IMR-90 (cell line): ENCODE measurements at regions not wholly inside any gene's neighbourhood (a gene's known extent, or its start where the extent isn't known, plus 50 kb on each side); places are given as distances from the start of the nearest gene placed in this dataset.

ENCODE experiments used
- ATAC-seq: fragments of 200-7000 bp; cut with Tn5 transposase; 2 replicates; pipeline ENCODE4 v1.9.1; 2020; ENCODE audit warnings: low read depth, mild to moderate bottlenecking, moderate library complexity
- BruUV-seq: library from RNA; stranded (reverse); fragments of 400-500 nt; replicated peaks from 2 replicates; lab custom pipeline; 2021; lab: Mats Ljungman, UMichigan
- CTCF ChIA-PET: fragments of 300-600 bp; formaldehyde crosslinking; extraction: SDS; loops from one replicate; lab custom pipeline; 2021; ENCODE audit warnings: antibody characterized with exemption; lab: Yijun Ruan, JAX
- POLR2A ChIA-PET: fragments of 300-600 bp; sonication (Branson Sonifier 250); formaldehyde crosslinking; loops from one replicate; lab custom pipeline; 2022; ENCODE audit warnings: antibody characterized with exemption; ENCODE audit not compliant: unreplicated experiment; lab: Charles Lee
- DNase-seq: peaks from one replicate; pipeline ENCODE4 v3.0.0; 2013
- H2AFZ ChIP-seq: replicated peaks from 2 replicates; pipeline ENCODE3; 2013; ENCODE audit warnings: low read length, mild to moderate bottlenecking; ENCODE audit not compliant: poor library complexity
- H2AK5ac ChIP-seq: 2 replicates; pipeline ENCODE4 v1.6.1; 2013; ENCODE audit warnings: low read depth, low read length, inconsistent platforms
- H2AK9ac ChIP-seq: replicated peaks from 2 replicates; pipeline ENCODE3; 2013; ENCODE audit warnings: mild to moderate bottlenecking, low read depth, low read length, moderate library complexity; ENCODE audit not compliant: poor library complexity
- H2BK120ac ChIP-seq: 2 replicates; pipeline ENCODE4 v1.6.1; 2013; ENCODE audit warnings: low read depth, low read length, inconsistent platforms
- H2BK15ac ChIP-seq: 3 replicates; pipeline ENCODE4 v1.6.1; 2013; ENCODE audit warnings: low read depth, low read length, inconsistent platforms
- H2BK20ac ChIP-seq: 2 replicates; pipeline ENCODE4 v1.6.1; 2013; ENCODE audit warnings: low read depth, mild to moderate bottlenecking, inconsistent platforms, low read length, moderate library complexity
- H2BK5ac ChIP-seq: 2 replicates; pipeline ENCODE4 v1.6.1; 2013; ENCODE audit warnings: mild to moderate bottlenecking, low read depth, low read length, inconsistent platforms; ENCODE audit not compliant: poor library complexity, severe bottlenecking
- H3K14ac ChIP-seq: replicated peaks from 2 replicates; pipeline ENCODE4 v1.6.1; 2013; ENCODE audit warnings: low read depth, low read length, inconsistent platforms
- H3K18ac ChIP-seq: 2 replicates; pipeline ENCODE4 v1.6.1; 2013; ENCODE audit warnings: low read depth, low read length, control low read depth
- H3K23ac ChIP-seq: 2 replicates; pipeline ENCODE4 v1.6.1; 2013; ENCODE audit warnings: low read depth, low read length, inconsistent platforms
- H3K27ac ChIP-seq: 2 replicates; pipeline ENCODE4 v1.5.1; 2013; ENCODE audit warnings: mild to moderate bottlenecking, control low read depth, low read length; ENCODE audit not compliant: insufficient read depth
- H3K27me3 ChIP-seq: 2 replicates; pipeline ENCODE4 v1.6.1; 2013; ENCODE audit warnings: low read length; ENCODE audit not compliant: control insufficient read depth, insufficient read depth
- H3K36me3 ChIP-seq: 2 replicates; pipeline ENCODE4 v1.6.1; 2013; ENCODE audit warnings: low read length, mixed read lengths; ENCODE audit not compliant: control insufficient read depth, insufficient read depth
- H3K4ac ChIP-seq: 2 replicates; pipeline ENCODE4 v1.6.1; 2013; ENCODE audit warnings: low read depth, low read length, inconsistent platforms
- H3K4me1 ChIP-seq: 2 replicates; pipeline ENCODE4 v1.6.1; 2013; ENCODE audit warnings: low read length, mixed read lengths; ENCODE audit not compliant: control insufficient read depth, insufficient read depth
- H3K4me2 ChIP-seq: 2 replicates; pipeline ENCODE4 v1.6.1; 2013; ENCODE audit warnings: low read depth, mild to moderate bottlenecking, control low read depth, low read length, moderate library complexity
- H3K4me3 ChIP-seq: 2 replicates; pipeline ENCODE4 v1.5.1; 2013; ENCODE audit warnings: low read depth, mild to moderate bottlenecking, control low read depth, low read length, moderate library complexity; ENCODE audit not compliant: insufficient read depth
- H3K56ac ChIP-seq: 2 replicates; pipeline ENCODE4 v1.6.1; 2013; ENCODE audit warnings: low read length, inconsistent platforms; ENCODE audit not compliant: insufficient read depth; ENCODE audit errors: extremely low read depth
- H3K79me1 ChIP-seq, 2 experiments: 2 replicates each; pipeline ENCODE4 v1.6.1; 2013; ENCODE audit warnings: low read length in 2 of 2, inconsistent platforms in 1 of 2, low read depth in 1 of 2
- H3K9ac ChIP-seq: 2 replicates; pipeline ENCODE4 v1.6.1; 2013; ENCODE audit warnings: low read depth, low read length, control low read depth
- H3K9me1 ChIP-seq: 2 replicates; pipeline ENCODE4 v1.6.1; 2013; ENCODE audit warnings: low read length, inconsistent platforms; ENCODE audit not compliant: insufficient read depth
- H3K9me3 ChIP-seq: 2 replicates; pipeline ENCODE4 v1.6.1; 2013; ENCODE audit warnings: low read length; ENCODE audit not compliant: control insufficient read depth, insufficient read depth
- H4K20me1 ChIP-seq: 2 replicates; pipeline ENCODE4 v1.6.1; 2013; ENCODE audit warnings: low read length, inconsistent platforms; ENCODE audit not compliant: insufficient read depth
- H4K5ac ChIP-seq: 2 replicates; pipeline ENCODE4 v1.6.1; 2013; ENCODE audit warnings: mild to moderate bottlenecking, low read depth, low read length, control low read depth
- H4K8ac ChIP-seq, 2 experiments: 2 replicates each; pipeline ENCODE4 v1.6.1; 2013; ENCODE audit warnings: low read depth in 2 of 2, low read length in 2 of 2, control low read depth in 1 of 2, inconsistent platforms in 1 of 2
- H4K91ac ChIP-seq: 2 replicates; pipeline ENCODE4 v1.6.1; 2013; ENCODE audit warnings: low read depth, low read length, inconsistent platforms; ENCODE audit not compliant: insufficient read depth
- CEBPB ChIP-seq: IDR thresholded peaks from 2 replicates; pipeline ENCODE4 v1.6.1; 2012; ENCODE audit warnings: low read depth, low read length, improper control_type of control experiment
- CHD1 ChIP-seq: IDR thresholded peaks from 2 replicates; pipeline ENCODE4 v1.6.1; 2012; ENCODE audit warnings: low read depth, low read length, improper control_type of control experiment
- MAFK ChIP-seq: IDR thresholded peaks from 2 replicates; pipeline ENCODE4 v1.6.1; 2012; ENCODE audit warnings: low read depth, low read length, improper control_type of control experiment
- NFE2L2 ChIP-seq: fragments of 150-350 bp; IDR thresholded peaks from 2 replicates; pipeline ENCODE4 v1.6.1; 2016; ENCODE audit warnings: low read depth, mild to moderate bottlenecking, low read length
- RFX5 ChIP-seq: IDR thresholded peaks from 2 replicates; pipeline ENCODE4 v1.8.0; 2012; ENCODE audit warnings: low read depth, mild to moderate bottlenecking, low read length, moderate library complexity
- WGBS, 2 experiments: methylation state at CpG; one replicate each; pipeline versions ENCODE4 v1.1.5 to v1.1.7; 2013; ENCODE audit warnings: missing lambda C conversion rate in 2 of 2; ENCODE audit not compliant: insufficient read length in 1 of 2; ENCODE audit errors: extremely low coverage in 2 of 2; 5-methylcytosine and 5-hydroxymethylcytosine counted together
- dilution Hi-C: fragments of 300-500 bp; cut with HindIII; formaldehyde crosslinking; loops from one replicate; pipeline ENCODE4 v1.14.3; 2018; ENCODE audit warnings: low sequenced_read_pairs; ENCODE audit not compliant: unreplicated experiment
- in situ Hi-C: fragments of 300-500 bp; cut with MboI; formaldehyde crosslinking; loops from 3 replicates; pipeline ENCODE4 v1.14.3; 2019; ENCODE audit warnings: low sequenced_read_pairs, inconsistent platforms, mixed read lengths
- intact Hi-C: fragments of 100-400 bp; cut with micrococcal nuclease; formaldehyde crosslinking; loops from 2 replicates; pipeline ENCODE4 v1.10.0; 2022
- TF ChIP-seq, protein P1 (sequence below): fragments of 150-350 bp; IDR thresholded peaks from 2 replicates; pipeline ENCODE4 v1.6.1; 2017; ENCODE audit warnings: mild to moderate bottlenecking, antibody characterized with exemption, low read length, low read depth

- Histone ChIP-seq H3K18ac (no peak overlapping the region), H3K23ac (no peak overlapping the region), H4K5ac (no peak overlapping the region), H2BK5ac (no peak overlapping the region), H3K27me3 (no peaks in the 10 kb centered on the region), H2AK5ac (no peak overlapping the region), H3K4me3 (no peak overlapping the region), H3K56ac (no peak overlapping the region), H2BK120ac (no peak overlapping the region), H3K36me3 (no peaks in the 10 kb centered on the region), H2BK20ac (no peak overlapping the region), H2AK9ac (no peak overlapping the region), H4K8ac (no peak overlapping the region), H4K20me1 (no peaks in the 10 kb centered on the region), H3K4me1 (no peaks in the 10 kb centered on the region), H3K9me1 (no peaks in the 10 kb centered on the region), H3K79me1 (no peaks in the 10 kb centered on the region), H2BK15ac (no peak overlapping the region), H3K14ac (no peak overlapping the region), H3K9ac (no peak overlapping the region), H3K27ac (no peak overlapping the region), H4K91ac (no peak overlapping the region), H3K9me3 (peaks cover 4% of the 10 kb centered on the region), H3K4ac (no peak overlapping the region), H3K4me2 (no peak overlapping the region), H2AFZ (no peak overlapping the region)
- ChIA-PET POLR2A (no interaction called here), CTCF (interaction anchor here (1.0 kb wide), 1 partner anchor 11 kb away, joined by 3 read pairs; no protein-coding TSS in a partner anchor)
- BruUV-seq: no TSS peak
- in situ Hi-C loops (no loop called here), dilution Hi-C loops (no loop called here), intact Hi-C loops (no loop called here)
- no peak for ATAC-seq
- no CpG with 5 or more reads among the region's 3 CpGs for WGBS, 2 experiments
- no peak for DNase-seq
- TF ChIP-seq CEBPB (no peak), CHD1 (no peak), RFX5 (no peak), MAFK (no peak), NFE2L2 (no peak)
- TF ChIP-seq, protein P1, sequence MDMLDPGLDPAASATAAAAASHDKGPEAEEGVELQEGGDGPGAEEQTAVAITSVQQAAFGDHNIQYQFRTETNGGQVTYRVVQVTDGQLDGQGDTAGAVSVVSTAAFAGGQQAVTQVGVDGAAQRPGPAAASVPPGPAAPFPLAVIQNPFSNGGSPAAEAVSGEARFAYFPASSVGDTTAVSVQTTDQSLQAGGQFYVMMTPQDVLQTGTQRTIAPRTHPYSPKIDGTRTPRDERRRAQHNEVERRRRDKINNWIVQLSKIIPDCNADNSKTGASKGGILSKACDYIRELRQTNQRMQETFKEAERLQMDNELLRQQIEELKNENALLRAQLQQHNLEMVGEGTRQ: no peak
Measured at GRCh38 chr2:194721227-194721626, 935.8 kb upstream of the SLC39A10 start.
